GM23338 (cell line): ENCODE measurements at regions not wholly inside any gene's neighbourhood (a gene's known extent, or its start where the extent isn't known, plus 50 kb on each side); places are given as distances from the start of the nearest gene placed in this dataset.

Source experiments
- ATAC-seq: fragments of 200-7000 bp; cut with Tn5 transposase; 3 replicates; pipeline ENCODE4 v1.9.1; 2020
- DNase-seq: peaks from one replicate; pipeline ENCODE4 v3.0.0-alpha.2; 2015; ENCODE audit warnings: low spot score
- H2AFZ ChIP-seq: fragments of 200-600 bp; sonication (generic); 2 replicates; pipeline ENCODE4 v1.8.0; 2016; ENCODE audit warnings: antibody characterized with exemption, mild to moderate bottlenecking, moderate library complexity
- H3F3A ChIP-seq: fragments of 200-600 bp; sonication (generic); replicated peaks from 2 replicates; pipeline ENCODE4 v1.8.0; 2017; ENCODE audit warnings: antibody characterized with exemption, mixed run types, low read depth
- H3K27ac ChIP-seq: fragments of 200-600 bp; sonication (generic); 2 replicates; pipeline ENCODE4 v1.6.1; 2016; ENCODE audit warnings: low read depth
- H3K27me3 ChIP-seq: fragments of 200-600 bp; sonication (generic); 2 replicates; pipeline ENCODE4 v1.8.0; 2016; ENCODE audit warnings: mild to moderate bottlenecking, mixed run types, moderate library complexity; ENCODE audit not compliant: insufficient read depth
- H3K36me3 ChIP-seq: fragments of 200-600 bp; sonication (generic); 2 replicates; pipeline ENCODE4 v1.8.0; 2016; ENCODE audit warnings: mild to moderate bottlenecking; ENCODE audit not compliant: insufficient read depth
- H3K4me1 ChIP-seq: fragments of 200-600 bp; sonication (generic); 2 replicates; pipeline ENCODE4 v1.8.0; 2016; ENCODE audit warnings: mild to moderate bottlenecking, moderate library complexity; ENCODE audit not compliant: insufficient read depth
- H3K4me2 ChIP-seq: fragments of 200-600 bp; sonication (generic); 2 replicates; pipeline ENCODE4 v1.7.1; 2017; ENCODE audit warnings: mixed run types
- H3K4me3 ChIP-seq: fragments of 200-600 bp; sonication (generic); 2 replicates; pipeline ENCODE4 v1.6.1; 2016; ENCODE audit warnings: mixed run types
- H3K79me2 ChIP-seq: fragments of 200-600 bp; sonication (generic); replicated peaks from 2 replicates; pipeline ENCODE4 v1.8.0; 2017; ENCODE audit warnings: mild to moderate bottlenecking; ENCODE audit not compliant: insufficient read depth
- H3K9me2 ChIP-seq: fragments of 200-600 bp; sonication (generic); 2 replicates; pipeline ENCODE4 v1.8.0; 2017; ENCODE audit not compliant: insufficient read depth
- H4K20me1 ChIP-seq: fragments of 200-600 bp; sonication (generic); replicated peaks from 2 replicates; pipeline ENCODE4 v1.8.0; 2017; ENCODE audit warnings: mild to moderate bottlenecking; ENCODE audit not compliant: insufficient read depth
- H3K27ac Mint-ChIP-seq: 2 replicates; pipeline ENCODE4 v1.8.0; 2020; ENCODE audit warnings: inconsistent platforms, mild to moderate bottlenecking, moderate library complexity, mixed read lengths
- H3K27me3 Mint-ChIP-seq: 3 replicates; pipeline ENCODE4 v1.8.0; 2022; ENCODE audit warnings: low read depth, mild to moderate bottlenecking, moderate library complexity, mixed read lengths, inconsistent platforms; ENCODE audit not compliant: insufficient read depth, poor library complexity
- H3K36me3 Mint-ChIP-seq: 3 replicates; pipeline ENCODE4 v1.8.0; 2021; ENCODE audit warnings: low read depth, mild to moderate bottlenecking, inconsistent platforms, moderate library complexity, mixed read lengths
- H3K4me1 Mint-ChIP-seq: 3 replicates; pipeline ENCODE4 v1.8.0; 2020; ENCODE audit warnings: mild to moderate bottlenecking, inconsistent platforms, mixed read lengths
- H3K4me3 Mint-ChIP-seq: 3 replicates; pipeline ENCODE4 v1.8.0; 2021; ENCODE audit warnings: moderate library complexity, mild to moderate bottlenecking, inconsistent platforms, mixed read lengths
- H3K9me3 Mint-ChIP-seq: 3 replicates; pipeline ENCODE4 v1.8.0; 2020; ENCODE audit warnings: moderate library complexity, mild to moderate bottlenecking, inconsistent platforms, mixed read lengths
- CREB1 ChIP-seq: fragments of 250-450 bp; sonication (Bioruptor Pico); IDR thresholded peaks from 2 replicates; pipeline ENCODE4 v1.5.0; 2020; ENCODE audit warnings: low read depth, mild to moderate bottlenecking, moderate library complexity
- CTCF ChIP-seq, 2 experiments: fragments of 200-600 bp in 1 of 2; sonication (generic) in 1 of 2; conservative IDR thresholded peaks; 2 replicates each; pipeline versions ENCODE4 v1.5.1 to v1.6.1; 2016 to 2017; ENCODE audit warnings: antibody characterized with exemption in 2 of 2, low read depth in 2 of 2, mild to moderate bottlenecking in 2 of 2, moderate library complexity in 1 of 2
- ETS1 ChIP-seq: IDR thresholded peaks from 2 replicates; pipeline ENCODE4 v1.6.1; 2016; ENCODE audit warnings: antibody characterized with exemption
- EZH2 ChIP-seq: fragments of 200-600 bp; sonication (generic); IDR thresholded peaks from one replicate; pipeline ENCODE4 v1.8.0; 2017; ENCODE audit warnings: antibody characterized with exemption, mild to moderate bottlenecking, low read depth; ENCODE audit not compliant: unreplicated experiment
- EZH2phosphoT487 ChIP-seq: fragments of 200-600 bp; sonication (generic); IDR thresholded peaks from one replicate; pipeline ENCODE4 v1.8.1; 2018; ENCODE audit warnings: antibody characterized with exemption; ENCODE audit not compliant: unreplicated experiment
- JUNB ChIP-seq: IDR thresholded peaks from one replicate; pipeline ENCODE4 v1.6.1; 2016; ENCODE audit warnings: antibody characterized with exemption; ENCODE audit not compliant: unreplicated experiment
- NANOG ChIP-seq: IDR thresholded peaks from 2 replicates; pipeline ENCODE4 v1.6.1; 2016; ENCODE audit warnings: antibody characterized with exemption, borderline replicate concordance
- POLR2AphosphoS5 ChIP-seq: IDR thresholded peaks from 2 replicates; pipeline ENCODE4 v1.6.1; 2016; ENCODE audit warnings: antibody characterized with exemption, low read depth
- REST ChIP-seq: IDR thresholded peaks from one replicate; pipeline ENCODE4 v1.6.1; 2018; ENCODE audit warnings: antibody characterized with exemption; ENCODE audit not compliant: unreplicated experiment
- STAT1 ChIP-seq: IDR thresholded peaks from one replicate; pipeline ENCODE4 v1.6.1; 2016; ENCODE audit warnings: antibody characterized with exemption; ENCODE audit not compliant: unreplicated experiment
- ZNF331 ChIP-seq: fragments of 250-450 bp; sonication (Bioruptor Pico); IDR thresholded peaks from 2 replicates; pipeline ENCODE4 v1.5.0; 2020; ENCODE audit warnings: low read depth, mild to moderate bottlenecking, moderate library complexity
- TF ChIP-seq, protein P1 (sequence below): fragments of 250-450 bp; sonication (Bioruptor Pico); IDR thresholded peaks from 2 replicates; pipeline ENCODE4 v1.5.0; 2020; ENCODE audit warnings: mild to moderate bottlenecking, moderate library complexity

DNA sequence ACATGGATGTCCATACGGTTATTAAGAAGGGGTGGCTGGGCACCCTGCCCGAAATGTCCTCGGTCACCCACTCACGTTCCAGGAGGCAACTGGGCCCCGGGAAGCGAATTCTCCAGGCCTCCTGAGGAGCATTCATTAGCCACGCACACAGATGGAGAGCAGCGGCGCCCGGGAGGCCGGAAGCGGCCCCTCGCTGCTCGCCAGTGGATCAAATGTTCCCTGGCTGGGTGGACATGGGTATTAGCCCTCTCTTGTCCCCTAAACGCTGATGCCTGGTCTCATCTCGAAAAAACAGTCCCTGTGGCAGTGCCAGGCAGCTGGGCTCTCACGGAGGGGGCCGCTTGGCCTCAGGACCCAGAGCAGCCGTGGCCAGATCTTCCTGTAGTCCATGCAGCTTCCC is 59.0 kb upstream of the DLK1 start:
- no peak overlapping the region for H3K4me2 ChIP-seq
- no peaks in the 10 kb centered on the region for H3K4me1 ChIP-seq
- H3K79me2 ChIP-seq: no peaks in the 10 kb centered on the region
- ATAC-seq (no peak), DNase-seq (no peak)
- H2AFZ ChIP-seq: no peak overlapping the region
- H3K27me3 Mint-ChIP-seq: peaks cover 4% of the 10 kb centered on the region
- H3K4me3 ChIP-seq: no peak overlapping the region
- H4K20me1 ChIP-seq: no peaks in the 10 kb centered on the region
- no peaks in the 10 kb centered on the region; the same call in 2 of the 3 replicates for H3K36me3 Mint-ChIP-seq
- H3K4me1 Mint-ChIP-seq: peaks cover 12% of the 10 kb centered on the region
- H3K4me3 Mint-ChIP-seq: no peak overlapping the region
- no peaks in the 10 kb centered on the region for H3K9me3 Mint-ChIP-seq
- H3K27ac Mint-ChIP-seq: no peak overlapping the region
- no peaks in the 10 kb centered on the region for H3K9me2 ChIP-seq
- no peaks in the 10 kb centered on the region for H3K27me3 ChIP-seq
- no peaks in the 10 kb centered on the region for H3F3A ChIP-seq
- H3K27ac ChIP-seq: no peak overlapping the region
- no peaks in the 10 kb centered on the region for H3K36me3 ChIP-seq
- no peak for TF ChIP-seq CTCF (conservative IDR thresholded peaks at IDR 0.05; ENCODE audit: low read depth in 2 of 2)
- no peak for TF ChIP-seq EZH2phosphoT487
- TF ChIP-seq ETS1: no peak
- TF ChIP-seq REST: no peak
- no peak for TF ChIP-seq STAT1
- TF ChIP-seq, protein P1, sequence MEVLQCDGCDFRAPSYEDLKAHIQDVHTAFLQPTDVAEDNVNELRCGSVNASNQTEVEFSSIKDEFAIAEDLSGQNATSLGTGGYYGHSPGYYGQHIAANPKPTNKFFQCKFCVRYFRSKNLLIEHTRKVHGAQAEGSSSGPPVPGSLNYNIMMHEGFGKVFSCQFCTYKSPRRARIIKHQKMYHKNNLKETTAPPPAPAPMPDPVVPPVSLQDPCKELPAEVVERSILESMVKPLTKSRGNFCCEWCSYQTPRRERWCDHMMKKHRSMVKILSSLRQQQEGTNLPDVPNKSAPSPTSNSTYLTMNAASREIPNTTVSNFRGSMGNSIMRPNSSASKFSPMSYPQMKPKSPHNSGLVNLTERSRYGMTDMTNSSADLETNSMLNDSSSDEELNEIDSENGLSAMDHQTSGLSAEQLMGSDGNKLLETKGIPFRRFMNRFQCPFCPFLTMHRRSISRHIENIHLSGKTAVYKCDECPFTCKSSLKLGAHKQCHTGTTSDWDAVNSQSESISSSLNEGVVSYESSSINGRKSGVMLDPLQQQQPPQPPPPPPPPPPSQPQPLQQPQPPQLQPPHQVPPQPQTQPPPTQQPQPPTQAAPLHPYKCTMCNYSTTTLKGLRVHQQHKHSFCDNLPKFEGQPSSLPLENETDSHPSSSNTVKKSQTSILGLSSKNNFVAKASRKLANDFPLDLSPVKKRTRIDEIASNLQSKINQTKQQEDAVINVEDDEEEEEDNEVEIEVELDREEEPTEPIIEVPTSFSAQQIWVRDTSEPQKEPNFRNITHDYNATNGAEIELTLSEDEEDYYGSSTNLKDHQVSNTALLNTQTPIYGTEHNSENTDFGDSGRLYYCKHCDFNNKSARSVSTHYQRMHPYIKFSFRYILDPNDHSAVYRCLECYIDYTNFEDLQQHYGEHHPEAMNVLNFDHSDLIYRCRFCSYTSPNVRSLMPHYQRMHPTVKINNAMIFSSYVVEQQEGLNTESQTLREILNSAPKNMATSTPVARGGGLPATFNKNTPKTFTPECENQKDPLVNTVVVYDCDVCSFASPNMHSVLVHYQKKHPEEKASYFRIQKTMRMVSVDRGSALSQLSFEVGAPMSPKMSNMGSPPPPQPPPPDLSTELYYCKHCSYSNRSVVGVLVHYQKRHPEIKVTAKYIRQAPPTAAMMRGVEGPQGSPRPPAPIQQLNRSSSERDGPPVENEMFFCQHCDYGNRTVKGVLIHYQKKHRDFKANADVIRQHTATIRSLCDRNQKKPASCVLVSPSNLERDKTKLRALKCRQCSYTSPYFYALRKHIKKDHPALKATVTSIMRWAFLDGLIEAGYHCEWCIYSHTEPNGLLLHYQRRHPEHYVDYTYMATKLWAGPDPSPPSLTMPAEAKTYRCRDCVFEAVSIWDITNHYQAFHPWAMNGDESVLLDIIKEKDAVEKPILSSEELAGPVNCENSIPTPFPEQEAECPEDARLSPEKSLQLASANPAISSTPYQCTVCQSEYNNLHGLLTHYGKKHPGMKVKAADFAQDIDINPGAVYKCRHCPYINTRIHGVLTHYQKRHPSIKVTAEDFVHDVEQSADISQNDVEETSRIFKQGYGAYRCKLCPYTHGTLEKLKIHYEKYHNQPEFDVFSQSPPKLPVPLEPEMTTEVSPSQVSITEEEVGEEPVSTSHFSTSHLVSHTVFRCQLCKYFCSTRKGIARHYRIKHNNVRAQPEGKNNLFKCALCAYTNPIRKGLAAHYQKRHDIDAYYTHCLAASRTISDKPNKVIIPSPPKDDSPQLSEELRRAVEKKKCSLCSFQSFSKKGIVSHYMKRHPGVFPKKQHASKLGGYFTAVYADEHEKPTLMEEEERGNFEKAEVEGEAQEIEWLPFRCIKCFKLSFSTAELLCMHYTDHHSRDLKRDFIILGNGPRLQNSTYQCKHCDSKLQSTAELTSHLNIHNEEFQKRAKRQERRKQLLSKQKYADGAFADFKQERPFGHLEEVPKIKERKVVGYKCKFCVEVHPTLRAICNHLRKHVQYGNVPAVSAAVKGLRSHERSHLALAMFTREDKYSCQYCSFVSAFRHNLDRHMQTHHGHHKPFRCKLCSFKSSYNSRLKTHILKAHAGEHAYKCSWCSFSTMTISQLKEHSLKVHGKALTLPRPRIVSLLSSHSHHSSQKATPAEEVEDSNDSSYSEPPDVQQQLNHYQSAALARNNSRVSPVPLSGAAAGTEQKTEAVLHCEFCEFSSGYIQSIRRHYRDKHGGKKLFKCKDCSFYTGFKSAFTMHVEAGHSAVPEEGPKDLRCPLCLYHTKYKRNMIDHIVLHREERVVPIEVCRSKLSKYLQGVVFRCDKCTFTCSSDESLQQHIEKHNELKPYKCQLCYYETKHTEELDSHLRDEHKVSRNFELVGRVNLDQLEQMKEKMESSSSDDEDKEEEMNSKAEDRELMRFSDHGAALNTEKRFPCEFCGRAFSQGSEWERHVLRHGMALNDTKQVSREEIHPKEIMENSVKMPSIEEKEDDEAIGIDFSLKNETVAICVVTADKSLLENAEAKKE (CRISPR knock-in tag): no peak
- TF ChIP-seq ZNF331 (CRISPR knock-in tag): no peak
- no peak for TF ChIP-seq JUNB
- no peak for TF ChIP-seq POLR2AphosphoS5
- no peak for TF ChIP-seq EZH2
- TF ChIP-seq CREB1 (CRISPR knock-in tag): no peak
- no peak for TF ChIP-seq NANOG
